ENCODE measurements at regions not wholly inside any gene's neighbourhood (a gene's known extent, or its start where the extent isn't known, plus 50 kb on each side); places are given as distances from the start of the nearest gene placed in this dataset.

DNA sequence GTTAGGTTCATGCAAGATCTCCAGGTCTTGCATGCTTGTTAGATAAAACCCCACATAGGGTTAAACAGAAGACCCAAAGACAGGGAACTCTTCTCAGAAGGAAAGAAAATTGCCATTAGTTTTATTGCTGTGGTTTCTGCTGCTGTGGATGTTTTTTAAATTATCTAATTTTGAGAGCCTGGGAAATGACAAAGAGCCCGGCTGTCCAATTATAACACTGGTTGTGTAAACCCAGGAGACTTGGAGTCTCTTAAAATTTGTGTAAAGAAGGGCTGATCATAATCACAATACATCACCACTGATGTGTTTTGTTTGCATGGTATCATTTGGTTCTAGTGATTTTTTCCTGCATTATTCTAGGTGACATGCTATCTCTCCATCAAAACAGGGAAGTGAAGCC lies 246.5 kb upstream of the MYO3A start:
- no peak for DNase-seq (ENCODE audit: unreplicated experiment)
- Mint-ChIP-seq H3K27me3 (ENCODE audit: insufficient read depth, unreplicated experiment) (peaks cover 53% of the 10 kb centered on the region), H3K4me1 (ENCODE audit: insufficient read depth, unreplicated experiment) (peaks cover 5% of the 10 kb centered on the region), H3K9me3 (ENCODE audit: unreplicated experiment) (no peaks in the 10 kb centered on the region), H3K36me3 (ENCODE audit: insufficient read depth, unreplicated experiment) (no peaks in the 10 kb centered on the region), H3K4me3 (ENCODE audit: unreplicated experiment) (no peak overlapping the region), H3K27ac (ENCODE audit: low read depth, unreplicated experiment) (no peak overlapping the region)
- ChIA-PET CTCF (interaction anchor here (0.7 kb wide), 1 partner anchor 26 kb away, joined by 4 read pairs; no protein-coding TSS in a partner anchor), POLR2A (no interaction called here)
- no TSS peak for BruUV-seq (replicated peaks)
- TF ChIP-seq, protein P1, sequence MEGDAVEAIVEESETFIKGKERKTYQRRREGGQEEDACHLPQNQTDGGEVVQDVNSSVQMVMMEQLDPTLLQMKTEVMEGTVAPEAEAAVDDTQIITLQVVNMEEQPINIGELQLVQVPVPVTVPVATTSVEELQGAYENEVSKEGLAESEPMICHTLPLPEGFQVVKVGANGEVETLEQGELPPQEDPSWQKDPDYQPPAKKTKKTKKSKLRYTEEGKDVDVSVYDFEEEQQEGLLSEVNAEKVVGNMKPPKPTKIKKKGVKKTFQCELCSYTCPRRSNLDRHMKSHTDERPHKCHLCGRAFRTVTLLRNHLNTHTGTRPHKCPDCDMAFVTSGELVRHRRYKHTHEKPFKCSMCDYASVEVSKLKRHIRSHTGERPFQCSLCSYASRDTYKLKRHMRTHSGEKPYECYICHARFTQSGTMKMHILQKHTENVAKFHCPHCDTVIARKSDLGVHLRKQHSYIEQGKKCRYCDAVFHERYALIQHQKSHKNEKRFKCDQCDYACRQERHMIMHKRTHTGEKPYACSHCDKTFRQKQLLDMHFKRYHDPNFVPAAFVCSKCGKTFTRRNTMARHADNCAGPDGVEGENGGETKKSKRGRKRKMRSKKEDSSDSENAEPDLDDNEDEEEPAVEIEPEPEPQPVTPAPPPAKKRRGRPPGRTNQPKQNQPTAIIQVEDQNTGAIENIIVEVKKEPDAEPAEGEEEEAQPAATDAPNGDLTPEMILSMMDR (IDR thresholded peaks at IDR 0.05; ENCODE audit: unreplicated experiment): no peak
- intact Hi-C loops (cut with micrococcal nuclease): loop anchor here (10.0 kb wide), 1 partner anchor 463 kb away; no protein-coding TSS in a partner anchor

DNA sequence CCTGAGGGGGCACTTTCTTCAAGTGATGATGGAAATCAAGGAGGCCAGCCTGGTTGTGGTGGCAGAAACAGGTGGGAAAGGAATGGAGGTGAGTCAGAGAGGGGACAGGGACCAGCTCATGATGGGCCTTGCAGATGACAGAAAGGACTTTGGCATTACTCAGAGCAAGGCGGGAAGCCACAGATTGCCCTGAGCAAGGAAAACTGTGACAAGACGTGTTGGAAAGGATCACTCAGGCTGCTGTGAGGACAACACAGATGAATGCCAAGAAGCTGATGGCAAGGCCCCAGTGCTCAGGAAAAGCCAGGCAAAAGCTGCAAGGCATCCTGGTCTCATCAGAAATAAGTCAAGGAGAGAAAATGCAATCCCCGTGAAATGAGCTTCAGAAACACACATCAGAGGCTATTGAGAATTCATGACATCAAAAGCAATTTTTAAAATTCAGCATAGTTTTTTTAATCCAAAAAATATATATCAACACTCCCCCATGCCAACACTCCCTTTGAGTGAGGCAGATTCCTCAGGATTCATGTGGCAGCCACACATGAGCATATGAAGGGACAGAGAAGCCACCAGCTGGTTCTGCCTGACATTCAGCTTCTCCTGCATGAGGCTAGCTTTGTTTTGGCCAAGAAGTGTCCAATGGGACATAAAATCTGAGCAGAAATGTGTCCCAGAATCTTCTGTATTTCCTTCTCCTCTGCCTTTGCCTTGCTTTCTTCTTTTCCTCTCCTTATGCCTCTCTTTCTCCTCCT lies 244.5 kb upstream of the MYO3A start:
- DNase-seq (ENCODE audit: unreplicated experiment): no peak
- Mint-ChIP-seq H3K27me3 (ENCODE audit: insufficient read depth, unreplicated experiment) (peaks cover 54% of the 10 kb centered on the region), H3K4me1 (ENCODE audit: insufficient read depth, unreplicated experiment) (no peaks in the 10 kb centered on the region), H3K27ac (ENCODE audit: low read depth, unreplicated experiment) (no peak overlapping the region), H3K4me3 (ENCODE audit: unreplicated experiment) (no peak overlapping the region), H3K9me3 (ENCODE audit: unreplicated experiment) (no peaks in the 10 kb centered on the region), H3K36me3 (ENCODE audit: insufficient read depth, unreplicated experiment) (no peaks in the 10 kb centered on the region)
- POLR2A ChIA-PET: no interaction called here
- TF ChIP-seq, protein P1 (IDR thresholded peaks at IDR 0.05; ENCODE audit: unreplicated experiment): no peak
- CTCF ChIA-PET: interaction anchor here (0.7 to 0.9 kb wide), 2 partner anchors 56 to 663 kb away, joined by 3 to 5 read pairs; no protein-coding TSS in a partner anchor
- intact Hi-C loops (cut with micrococcal nuclease): loop anchor here (10.0 kb wide), 1 partner anchor 465 kb away; no protein-coding TSS in a partner anchor
- no TSS peak for BruUV-seq (replicated peaks)

DNA sequence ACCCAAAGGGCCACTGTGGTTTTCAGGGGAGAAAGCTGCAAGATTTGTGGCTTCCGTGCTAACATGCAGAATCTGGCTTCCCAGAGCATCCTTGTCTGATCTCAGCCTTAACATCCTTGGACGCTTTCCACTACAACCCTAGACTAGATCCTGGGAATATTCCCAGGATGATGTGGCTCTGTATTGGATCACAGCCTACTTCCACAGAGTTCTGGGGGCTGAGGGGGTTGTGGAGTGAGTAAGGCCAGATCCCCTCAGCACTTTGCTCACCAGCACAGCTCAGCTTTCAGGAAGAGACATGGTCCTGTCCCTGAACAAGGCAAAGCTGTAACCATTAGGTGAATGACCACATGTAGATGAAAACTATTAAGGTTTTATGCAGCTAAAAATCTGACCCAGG lies 241.3 kb upstream of the MYO3A start:
- TF ChIP-seq, protein P1 (IDR thresholded peaks at IDR 0.05; ENCODE audit: unreplicated experiment): no peak
- DNase-seq (ENCODE audit: unreplicated experiment): no peak
- no TSS peak for BruUV-seq (replicated peaks)
- ChIA-PET CTCF (interaction anchor here (1.3 kb wide), 1 partner anchor 10 kb away, joined by 4 read pairs; no protein-coding TSS in a partner anchor), POLR2A (no interaction called here)
- intact Hi-C loops (cut with micrococcal nuclease): no loop called here
- Mint-ChIP-seq H3K27ac (ENCODE audit: low read depth, unreplicated experiment) (no peak overlapping the region), H3K4me1 (ENCODE audit: insufficient read depth, unreplicated experiment) (no peaks in the 10 kb centered on the region), H3K36me3 (ENCODE audit: insufficient read depth, unreplicated experiment) (no peaks in the 10 kb centered on the region), H3K9me3 (ENCODE audit: unreplicated experiment) (no peaks in the 10 kb centered on the region), H3K27me3 (ENCODE audit: insufficient read depth, unreplicated experiment) (peaks cover 72% of the 10 kb centered on the region), H3K4me3 (ENCODE audit: unreplicated experiment) (no peak overlapping the region)

DNA sequence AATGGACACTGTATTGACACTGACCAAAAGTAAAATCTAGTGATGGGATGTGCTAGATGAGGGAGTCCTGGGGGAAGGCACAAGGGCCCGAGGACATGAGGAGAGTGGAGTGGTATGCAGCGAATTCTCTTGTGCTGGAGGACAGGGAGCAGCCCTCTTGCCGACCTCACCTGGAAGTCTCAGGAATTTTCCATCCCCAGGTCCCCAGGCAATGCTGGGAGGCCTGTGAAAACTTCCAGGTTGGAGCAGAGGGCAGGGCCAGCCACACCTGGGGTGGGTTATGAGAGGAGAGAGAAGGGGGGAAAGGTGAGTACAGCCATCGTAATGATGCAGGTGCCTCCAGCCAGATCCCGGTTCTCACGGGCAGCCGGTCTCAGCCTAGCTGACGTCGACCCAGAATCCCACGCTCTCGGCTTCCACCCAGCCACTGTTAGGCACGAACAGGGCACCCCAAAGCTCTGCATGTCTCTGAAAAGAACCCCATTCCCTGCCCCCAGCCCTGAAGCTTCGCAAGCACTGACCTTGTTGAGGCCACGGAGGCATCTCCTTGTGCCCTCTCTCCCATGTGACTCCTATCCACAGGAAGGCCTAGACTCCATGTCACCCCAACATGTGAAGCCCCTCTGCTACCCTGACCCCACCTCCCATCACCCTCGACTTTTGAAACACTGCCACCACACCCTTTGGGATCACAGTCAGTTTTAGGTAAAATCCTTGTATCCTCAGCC lies 239.7 kb upstream of the MYO3A start:
- Mint-ChIP-seq H3K9me3 (ENCODE audit: unreplicated experiment) (no peaks in the 10 kb centered on the region), H3K4me3 (ENCODE audit: unreplicated experiment) (no peak overlapping the region), H3K27me3 (ENCODE audit: insufficient read depth, unreplicated experiment) (peaks cover 79% of the 10 kb centered on the region), H3K27ac (ENCODE audit: low read depth, unreplicated experiment) (no peak overlapping the region), H3K4me1 (ENCODE audit: insufficient read depth, unreplicated experiment) (no peaks in the 10 kb centered on the region), H3K36me3 (ENCODE audit: insufficient read depth, unreplicated experiment) (no peaks in the 10 kb centered on the region)
- ChIA-PET CTCF (interaction anchor here (0.8 kb wide), 1 partner anchor 582 kb away, joined by 3 read pairs; no protein-coding TSS in a partner anchor), POLR2A (no interaction called here)
- BruUV-seq (replicated peaks): no TSS peak
- TF ChIP-seq, protein P1 (IDR thresholded peaks at IDR 0.05; ENCODE audit: unreplicated experiment): no peak
- intact Hi-C loops (cut with micrococcal nuclease): no loop called here
- DNase-seq (ENCODE audit: unreplicated experiment): no peak
